HepG2 (cell line): ENCODE measurements at regions not wholly inside any gene's neighbourhood (a gene's known extent, or its start where the extent isn't known, plus 50 kb on each side); places are given as distances from the start of the nearest gene placed in this dataset.

Experiments
- ATF7-NPFF ChIP-seq: sonication (generic); formaldehyde crosslinking; IDR thresholded peaks from 2 replicates; pipeline ENCODE4 v1.8.1; 2023; ENCODE audit warnings: mild to moderate bottlenecking, low read depth, missing genetic modification reagents, moderate library complexity
- ATRX ChIP-seq: sonication (generic); formaldehyde crosslinking; IDR thresholded peaks from 2 replicates; pipeline ENCODE4 v1.4.0; 2020; ENCODE audit warnings: missing genetic modification reagents, borderline replicate concordance
- DRAP1 ChIP-seq: IDR thresholded peaks from 2 replicates; pipeline ENCODE4 v1.6.1; 2016; ENCODE audit warnings: missing genetic modification reagents, missing compliant biosample characterization
- EP300 ChIP-seq, 3 experiments: sonication (generic) in 1 of 3; formaldehyde crosslinking in 1 of 3; IDR thresholded peaks; 2 replicates each; pipeline versions ENCODE4 v1.5.1 to v1.6.1; 2011 to 2020; ENCODE audit warnings: low read depth in 2 of 3, low read length in 2 of 3, borderline replicate concordance in 1 of 3, improper control_type of control experiment in 1 of 3, mild to moderate bottlenecking in 1 of 3, missing genetic modification reagents in 1 of 3, moderate library complexity in 1 of 3
- GPN1 ChIP-seq: sonication (generic); formaldehyde crosslinking; IDR thresholded peaks from 2 replicates; pipeline ENCODE4 v1.5.1; 2020; ENCODE audit warnings: missing genetic modification reagents, borderline replicate concordance
- GRHL1 ChIP-seq: sonication (generic); formaldehyde crosslinking; conservative IDR thresholded peaks from 2 replicates; pipeline ENCODE4 v1.8.0; 2022; ENCODE audit warnings: missing genetic modification reagents
- HINFP ChIP-seq: sonication (generic); formaldehyde crosslinking; IDR thresholded peaks from 2 replicates; pipeline ENCODE4 v1.4.0; 2020; ENCODE audit warnings: low read depth, mild to moderate bottlenecking, missing genetic modification reagents
- HOXA5 ChIP-seq: sonication (generic); formaldehyde crosslinking; IDR thresholded peaks from 2 replicates; pipeline ENCODE4 v1.4.0; 2020; ENCODE audit warnings: missing genetic modification reagents
- KDM2A ChIP-seq: sonication (generic); formaldehyde crosslinking; IDR thresholded peaks from 2 replicates; pipeline ENCODE4 v1.4.0; 2020; ENCODE audit warnings: low read depth, missing genetic modification reagents, borderline replicate concordance
- MED1 ChIP-seq: sonication (generic); formaldehyde crosslinking; IDR thresholded peaks from 2 replicates; pipeline ENCODE4 v1.4.0; 2020; ENCODE audit warnings: missing genetic modification reagents
- MEF2D ChIP-seq: sonication (generic); formaldehyde crosslinking; IDR thresholded peaks from 2 replicates; pipeline ENCODE4 v1.5.1; 2020; ENCODE audit warnings: mild to moderate bottlenecking, missing genetic modification reagents
- MYNN ChIP-seq: sonication (generic); formaldehyde crosslinking; IDR thresholded peaks from 2 replicates; pipeline ENCODE4 v1.4.0; 2020; ENCODE audit warnings: mild to moderate bottlenecking, low read depth, missing genetic modification reagents
- NPAS2 ChIP-seq: sonication (generic); formaldehyde crosslinking; IDR thresholded peaks from 2 replicates; pipeline ENCODE4 v1.8.0; 2022; ENCODE audit warnings: mild to moderate bottlenecking, missing genetic modification reagents, borderline replicate concordance
- PBX2 ChIP-seq: IDR thresholded peaks from 2 replicates; pipeline ENCODE4 v1.6.1; 2016; ENCODE audit warnings: control low read depth
- PHF21A ChIP-seq: sonication (generic); formaldehyde crosslinking; IDR thresholded peaks from 2 replicates; pipeline ENCODE4 v1.5.0; 2020; ENCODE audit warnings: mild to moderate bottlenecking, missing genetic modification reagents
- STAG1 ChIP-seq: sonication (generic); formaldehyde crosslinking; IDR thresholded peaks from 2 replicates; pipeline ENCODE4 v1.4.0; 2020; ENCODE audit warnings: missing genetic modification reagents
- TCF7L2 ChIP-seq: IDR thresholded peaks from 2 replicates; pipeline ENCODE4 v1.6.1; 2011; ENCODE audit warnings: mild to moderate bottlenecking, low read depth, low read length, moderate library complexity
- TEAD2 ChIP-seq: sonication (generic); formaldehyde crosslinking; IDR thresholded peaks from 2 replicates; pipeline ENCODE4 v1.9.0; 2021; ENCODE audit warnings: missing genetic modification reagents
- TP53 ChIP-seq: sonication (generic); formaldehyde crosslinking; conservative IDR thresholded peaks from 2 replicates; pipeline ENCODE4 v1.4.0; 2020; ENCODE audit warnings: missing genetic modification reagents
- ZMAT5 ChIP-seq: sonication (generic); formaldehyde crosslinking; IDR thresholded peaks from 2 replicates; pipeline ENCODE4 v1.5.0; 2020; ENCODE audit warnings: mild to moderate bottlenecking, low read depth, missing genetic modification reagents, borderline replicate concordance
- ZNF225 ChIP-seq: sonication (generic); formaldehyde crosslinking; IDR thresholded peaks from 2 replicates; pipeline ENCODE4 v1.4.0; 2020; ENCODE audit warnings: mild to moderate bottlenecking, missing genetic modification reagents
- ZNF446 ChIP-seq: sonication (generic); formaldehyde crosslinking; IDR thresholded peaks from 2 replicates; pipeline ENCODE4 v1.5.0; 2020; ENCODE audit warnings: mild to moderate bottlenecking, missing genetic modification reagents
- ZNF503 ChIP-seq: sonication (generic); formaldehyde crosslinking; IDR thresholded peaks from 2 replicates; pipeline ENCODE4 v1.4.0; 2020; ENCODE audit warnings: missing genetic modification reagents
- ZNF652 ChIP-seq: IDR thresholded peaks from 2 replicates; pipeline ENCODE4 v1.6.1; 2016; ENCODE audit warnings: low read depth, borderline replicate concordance
- ZSCAN20 ChIP-seq: sonication (generic); formaldehyde crosslinking; IDR thresholded peaks from 2 replicates; pipeline ENCODE4 v1.4.0; 2020; ENCODE audit warnings: missing genetic modification reagents, mild to moderate bottlenecking, borderline replicate concordance

GRCh38 chr3:94525043-94525442 is 462.2 kb downstream of the NSUN3 start (continued):
- TF ChIP-seq TP53 (CRISPR knock-in tag) (no peak), STAG1 (CRISPR knock-in tag) (peak; percentile 86), ZNF503 (no peak), TEAD2 (CRISPR knock-in tag) (no peak), MYNN (CRISPR knock-in tag) (no peak), ZSCAN20 (CRISPR knock-in tag) (no peak), ZNF225 (no peak), PHF21A (no peak), GPN1 (CRISPR knock-in tag) (no peak), ATF7-NPFF (no peak), MED1 (CRISPR knock-in tag) (no peak), ZMAT5 (CRISPR knock-in tag) (no peak), ATRX (CRISPR knock-in tag) (no peak), PBX2 (CRISPR knock-in tag) (no peak), HINFP (CRISPR knock-in tag) (no peak), NPAS2 (no peak), MEF2D (CRISPR knock-in tag) (no peak), HOXA5 (CRISPR knock-in tag) (no peak), GRHL1 (CRISPR knock-in tag) (no peak), ZNF652 (no peak), EP300 (IDR thresholded peaks at IDR 0.05; ENCODE audit: low read depth in 2 of 2, low read length in 2 of 2) (no peak), EP300 (CRISPR knock-in tag; IDR thresholded peaks at IDR 0.05; ENCODE audit: borderline replicate concordance) (no peak), DRAP1 (CRISPR knock-in tag) (no peak), TCF7L2 (no peak), ZNF446 (CRISPR knock-in tag) (no peak), KDM2A (CRISPR knock-in tag) (no peak)
